Neural cell (in vitro differentiated cells): ENCODE measurements at regions not wholly inside any gene's neighbourhood (a gene's known extent, or its start where the extent isn't known, plus 50 kb on each side); places are given as distances from the start of the nearest gene placed in this dataset.
"Not testable (repeated sequence)": the region's sequence is repeated elsewhere in the genome, so short reads cannot be mapped to it uniquely, and the experiment has no call there.

ENCODE experiments used
- H2AFZ ChIP-seq: fragments of 200-600, 300-800 bp; sonication (generic), shearing (Covaris generic); 2 replicates; pipeline ENCODE4 v1.6.0; 2014; ENCODE audit warnings: low read depth, mild to moderate bottlenecking, antibody characterized with exemption, low read length, moderate library complexity
- H3F3A ChIP-seq: fragments of 200-600 bp; shearing (Covaris generic); 2 replicates; pipeline ENCODE4 v1.6.1; 2016; ENCODE audit warnings: mild to moderate bottlenecking, moderate library complexity, mixed read lengths, antibody characterized with exemption, low read length; ENCODE audit not compliant: insufficient read depth, poor library complexity, severe bottlenecking
- H3K27ac ChIP-seq: fragments of 200-600, 300-800 bp; sonication (generic), shearing (Covaris generic); 2 replicates; pipeline ENCODE4 v1.5.1; 2014; ENCODE audit warnings: mild to moderate bottlenecking, low read length, moderate library complexity
- H3K27me3 ChIP-seq: fragments of 300-800, 200-600 bp; sonication (generic), shearing (Covaris generic); 2 replicates; pipeline ENCODE4 v1.6.0; 2014; ENCODE audit warnings: mild to moderate bottlenecking, low read depth, low read length, moderate library complexity; ENCODE audit not compliant: insufficient read depth
- H3K36me3 ChIP-seq: fragments of 300-800, 200-600 bp; sonication (generic), shearing (Covaris generic); 2 replicates; pipeline ENCODE4 v1.5.1; 2014; ENCODE audit warnings: mild to moderate bottlenecking, antibody characterized with exemption, low read length, moderate library complexity; ENCODE audit not compliant: insufficient read depth
- H3K4me2 ChIP-seq: fragments of 300-800, 200-600 bp; sonication (generic), shearing (Covaris generic); 2 replicates; pipeline ENCODE4 v1.6.0; 2014; ENCODE audit warnings: mild to moderate bottlenecking, low read length
- H3K4me3 ChIP-seq: fragments of 300-800, 200-600 bp; sonication (generic), shearing (Covaris generic); 2 replicates; pipeline ENCODE4 v1.5.1; 2014; ENCODE audit warnings: mild to moderate bottlenecking, low read length, moderate library complexity
- H3K79me2 ChIP-seq: fragments of 200-600 bp; shearing (Covaris generic); replicated peaks from 2 replicates; pipeline ENCODE4 v1.6.0; 2014; ENCODE audit warnings: mild to moderate bottlenecking, low read length, moderate library complexity; ENCODE audit not compliant: insufficient read depth
- H3K9ac ChIP-seq: fragments of 300-800, 200-600 bp; sonication (generic), shearing (Covaris generic); 2 replicates; pipeline ENCODE4 v1.6.1; 2016; ENCODE audit warnings: mild to moderate bottlenecking, low read length, mixed read lengths
- H3K9me2 ChIP-seq: fragments of 200-600 bp; shearing (Covaris generic); 2 replicates; pipeline ENCODE4 v1.6.1; 2016; ENCODE audit warnings: mild to moderate bottlenecking, low read length, mixed read lengths; ENCODE audit not compliant: insufficient read depth
- H3K9me3 ChIP-seq: fragments of 200-600, 300-800 bp; sonication (generic), shearing (Covaris generic); 2 replicates; pipeline ENCODE4 v1.6.1; 2016; ENCODE audit warnings: mild to moderate bottlenecking, mixed run types, low read length, moderate library complexity, mixed read lengths
- H4K20me1 ChIP-seq: fragments of 200-600 bp; shearing (Covaris generic); 2 replicates; pipeline ENCODE4 v1.6.1; 2016; ENCODE audit warnings: mild to moderate bottlenecking, mixed run types; ENCODE audit not compliant: insufficient read depth
- EP300 ChIP-seq: fragments of 450-650 bp; conservative IDR thresholded peaks from 2 replicates; pipeline ENCODE4 v1.6.1; 2014; ENCODE audit warnings: antibody characterized with exemption, mild to moderate bottlenecking, moderate library complexity; ENCODE audit not compliant: poor library complexity, severe bottlenecking
- EZH2 ChIP-seq: fragments of 200-600, 300-800 bp; shearing (Covaris generic), sonication (generic); IDR thresholded peaks from 2 replicates; pipeline ENCODE4 v1.6.1; 2014; ENCODE audit warnings: antibody characterized with exemption, low read length, borderline replicate concordance, mild to moderate bottlenecking; ENCODE audit not compliant: insufficient read depth, poor library complexity, severe bottlenecking
- MXI1 ChIP-seq: fragments of 450-650 bp; conservative IDR thresholded peaks from 2 replicates; pipeline ENCODE4 v1.6.1; 2014; ENCODE audit warnings: antibody characterized with exemption, mild to moderate bottlenecking; ENCODE audit not compliant: poor library complexity, severe bottlenecking
- POLR2AphosphoS5 ChIP-seq: IDR thresholded peaks from 2 replicates; pipeline ENCODE4 v1.6.1; 2012
- RAD21 ChIP-seq: fragments of 450-650 bp; conservative IDR thresholded peaks from 2 replicates; pipeline ENCODE4 v1.6.1; 2014; ENCODE audit warnings: antibody characterized with exemption, mild to moderate bottlenecking, moderate library complexity
- SMC3 ChIP-seq: fragments of 450-650 bp; conservative IDR thresholded peaks from 2 replicates; pipeline ENCODE4 v1.6.1; 2014; ENCODE audit warnings: antibody characterized with exemption, mild to moderate bottlenecking, moderate library complexity; ENCODE audit not compliant: poor library complexity
- TAF1 ChIP-seq: IDR thresholded peaks from 2 replicates; pipeline ENCODE4 v1.6.1; 2012; ENCODE audit warnings: low read depth
- TF ChIP-seq, protein P1 (sequence below): fragments of 450-650 bp; IDR thresholded peaks from 2 replicates; pipeline ENCODE4 v1.5.1; 2014; ENCODE audit warnings: antibody characterized with exemption, mild to moderate bottlenecking, moderate library complexity; ENCODE audit not compliant: poor library complexity, severe bottlenecking
- TF ChIP-seq, protein P2 (sequence below): IDR thresholded peaks from 2 replicates; pipeline ENCODE4 v1.6.1; 2012; ENCODE audit warnings: borderline replicate concordance

DNA sequence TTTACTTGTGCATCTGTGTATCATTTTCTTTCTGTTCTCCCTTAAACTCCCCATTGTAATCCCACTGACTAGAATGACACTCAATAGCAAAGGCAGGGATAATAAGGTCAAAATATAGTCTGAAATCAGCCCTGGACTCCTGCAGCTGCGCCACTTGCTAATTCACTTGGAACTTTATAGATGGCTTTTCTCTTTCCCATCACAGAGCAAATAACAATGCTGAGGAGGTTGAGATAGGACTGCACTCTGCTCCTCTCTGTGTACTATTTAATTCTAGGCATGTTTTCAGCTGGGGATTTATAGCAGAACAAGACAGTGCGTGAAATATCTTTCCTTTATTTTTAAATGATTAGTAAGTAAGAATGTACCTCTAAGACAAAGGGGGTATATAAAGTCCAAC lies 324.2 kb downstream of the LNPK start:
- H3K36me3 ChIP-seq, result no peaks in the 10 kb centered on the region
- H3K9me2 ChIP-seq, result no peaks in the 10 kb centered on the region
- H3F3A ChIP-seq, result no peaks in the 10 kb centered on the region
- H3K9ac ChIP-seq, result no peak overlapping the region
- H4K20me1 ChIP-seq, result no peaks in the 10 kb centered on the region
- H3K79me2 ChIP-seq, result no peaks in the 10 kb centered on the region
- H3K4me2 ChIP-seq, result no peak overlapping the region
- H2AFZ ChIP-seq, result no peak overlapping the region
- no peaks in the 10 kb centered on the region for H3K27me3 ChIP-seq
- no peak overlapping the region for H3K27ac ChIP-seq
- no peak overlapping the region for H3K4me3 ChIP-seq
- TF ChIP-seq TAF1 (no peak), EZH2 (no peak), RAD21 (no peak), EP300 (no peak), MXI1 (no peak), POLR2AphosphoS5 (no peak)
- TF ChIP-seq, protein P1, sequence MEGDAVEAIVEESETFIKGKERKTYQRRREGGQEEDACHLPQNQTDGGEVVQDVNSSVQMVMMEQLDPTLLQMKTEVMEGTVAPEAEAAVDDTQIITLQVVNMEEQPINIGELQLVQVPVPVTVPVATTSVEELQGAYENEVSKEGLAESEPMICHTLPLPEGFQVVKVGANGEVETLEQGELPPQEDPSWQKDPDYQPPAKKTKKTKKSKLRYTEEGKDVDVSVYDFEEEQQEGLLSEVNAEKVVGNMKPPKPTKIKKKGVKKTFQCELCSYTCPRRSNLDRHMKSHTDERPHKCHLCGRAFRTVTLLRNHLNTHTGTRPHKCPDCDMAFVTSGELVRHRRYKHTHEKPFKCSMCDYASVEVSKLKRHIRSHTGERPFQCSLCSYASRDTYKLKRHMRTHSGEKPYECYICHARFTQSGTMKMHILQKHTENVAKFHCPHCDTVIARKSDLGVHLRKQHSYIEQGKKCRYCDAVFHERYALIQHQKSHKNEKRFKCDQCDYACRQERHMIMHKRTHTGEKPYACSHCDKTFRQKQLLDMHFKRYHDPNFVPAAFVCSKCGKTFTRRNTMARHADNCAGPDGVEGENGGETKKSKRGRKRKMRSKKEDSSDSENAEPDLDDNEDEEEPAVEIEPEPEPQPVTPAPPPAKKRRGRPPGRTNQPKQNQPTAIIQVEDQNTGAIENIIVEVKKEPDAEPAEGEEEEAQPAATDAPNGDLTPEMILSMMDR, result no peak
- no peaks in the 10 kb centered on the region for H3K9me3 ChIP-seq

DNA sequence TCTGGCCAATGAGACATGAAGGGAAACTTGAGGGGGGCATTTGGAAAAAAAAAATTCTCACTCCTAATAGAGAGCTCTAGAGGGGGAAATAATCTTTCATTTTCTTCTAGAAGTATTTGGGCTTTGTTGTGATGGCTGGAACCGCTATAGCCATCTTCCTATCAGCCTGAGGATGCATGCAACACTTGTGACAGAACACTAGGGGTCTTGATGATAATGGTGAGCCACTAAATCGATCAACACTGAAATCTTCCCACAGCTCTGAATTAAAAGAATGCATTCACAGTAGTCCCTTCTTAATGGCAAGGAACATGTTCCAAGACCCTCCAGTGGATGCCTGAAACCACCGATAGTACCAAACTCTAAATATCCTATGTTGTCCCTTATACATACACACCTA lies 325.3 kb downstream of the LNPK start:
- H3K79me2 ChIP-seq, result no peaks in the 10 kb centered on the region
- H3K9me3 ChIP-seq, result no peaks in the 10 kb centered on the region
- H3F3A ChIP-seq, result no peaks in the 10 kb centered on the region
- no peak overlapping the region for H2AFZ ChIP-seq
- H3K9me2 ChIP-seq, result no peaks in the 10 kb centered on the region
- no peaks in the 10 kb centered on the region for H3K36me3 ChIP-seq
- H3K27ac ChIP-seq, result no peak overlapping the region
- H3K4me3 ChIP-seq, result no peak overlapping the region
- no peak overlapping the region for H3K9ac ChIP-seq
- H3K4me2 ChIP-seq, result no peak overlapping the region
- H3K27me3 ChIP-seq, result no peaks in the 10 kb centered on the region
- TF ChIP-seq POLR2AphosphoS5 (no peak), MXI1 (no peak), EP300 (no peak), EZH2 (no peak), RAD21 (no peak), TAF1 (no peak), SMC3 (no peak)
- TF ChIP-seq, protein P1, result no peak
- TF ChIP-seq, protein P2, sequence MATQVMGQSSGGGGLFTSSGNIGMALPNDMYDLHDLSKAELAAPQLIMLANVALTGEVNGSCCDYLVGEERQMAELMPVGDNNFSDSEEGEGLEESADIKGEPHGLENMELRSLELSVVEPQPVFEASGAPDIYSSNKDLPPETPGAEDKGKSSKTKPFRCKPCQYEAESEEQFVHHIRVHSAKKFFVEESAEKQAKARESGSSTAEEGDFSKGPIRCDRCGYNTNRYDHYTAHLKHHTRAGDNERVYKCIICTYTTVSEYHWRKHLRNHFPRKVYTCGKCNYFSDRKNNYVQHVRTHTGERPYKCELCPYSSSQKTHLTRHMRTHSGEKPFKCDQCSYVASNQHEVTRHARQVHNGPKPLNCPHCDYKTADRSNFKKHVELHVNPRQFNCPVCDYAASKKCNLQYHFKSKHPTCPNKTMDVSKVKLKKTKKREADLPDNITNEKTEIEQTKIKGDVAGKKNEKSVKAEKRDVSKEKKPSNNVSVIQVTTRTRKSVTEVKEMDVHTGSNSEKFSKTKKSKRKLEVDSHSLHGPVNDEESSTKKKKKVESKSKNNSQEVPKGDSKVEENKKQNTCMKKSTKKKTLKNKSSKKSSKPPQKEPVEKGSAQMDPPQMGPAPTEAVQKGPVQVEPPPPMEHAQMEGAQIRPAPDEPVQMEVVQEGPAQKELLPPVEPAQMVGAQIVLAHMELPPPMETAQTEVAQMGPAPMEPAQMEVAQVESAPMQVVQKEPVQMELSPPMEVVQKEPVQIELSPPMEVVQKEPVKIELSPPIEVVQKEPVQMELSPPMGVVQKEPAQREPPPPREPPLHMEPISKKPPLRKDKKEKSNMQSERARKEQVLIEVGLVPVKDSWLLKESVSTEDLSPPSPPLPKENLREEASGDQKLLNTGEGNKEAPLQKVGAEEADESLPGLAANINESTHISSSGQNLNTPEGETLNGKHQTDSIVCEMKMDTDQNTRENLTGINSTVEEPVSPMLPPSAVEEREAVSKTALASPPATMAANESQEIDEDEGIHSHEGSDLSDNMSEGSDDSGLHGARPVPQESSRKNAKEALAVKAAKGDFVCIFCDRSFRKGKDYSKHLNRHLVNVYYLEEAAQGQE, result no peak
- no peaks in the 10 kb centered on the region for H4K20me1 ChIP-seq

DNA sequence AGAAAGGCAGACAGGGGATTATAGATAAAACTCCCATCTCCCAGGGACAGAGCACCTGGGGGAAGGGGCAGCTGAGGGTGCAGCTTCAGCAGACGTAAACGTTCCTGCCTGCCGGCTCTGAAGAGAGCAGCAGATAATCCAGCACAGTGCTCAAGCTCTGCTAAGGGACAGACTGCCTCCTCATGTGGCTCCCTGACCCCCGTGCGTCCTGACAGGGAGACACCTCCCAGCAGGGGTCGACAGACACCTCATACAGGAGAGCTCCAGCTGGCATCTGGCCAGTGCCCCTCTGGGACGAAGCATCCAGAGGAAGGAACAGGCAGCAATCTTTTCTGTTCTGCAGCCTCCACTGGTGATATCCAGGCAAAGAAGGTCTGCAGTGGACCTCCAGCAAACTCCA lies 333.3 kb downstream of the LNPK start:
- H3K4me2 ChIP-seq, H3K27me3 ChIP-seq, H4K20me1 ChIP-seq, H3F3A ChIP-seq, H3K79me2 ChIP-seq, H3K27ac ChIP-seq, H3K9me2 ChIP-seq, H3K9me3 ChIP-seq, H2AFZ ChIP-seq, H3K9ac ChIP-seq, H3K4me3 ChIP-seq, H3K36me3 ChIP-seq: not testable (repeated sequence)
